SHP77 (cell line): ENCODE measurements at regions not wholly inside any gene's neighbourhood (a gene's known extent, or its start where the extent isn't known, plus 50 kb on each side); places are given as distances from the start of the nearest gene placed in this dataset.
"Not testable (repeated sequence)": the region's sequence is repeated elsewhere in the genome, so short reads cannot be mapped to it uniquely, and the experiment has no call there.

ENCODE experiments used
- DNase-seq, 2 experiments: peaks; one replicate each; lab custom pipeline; 2025; lab: John Stamatoyannopoulos, UW

GRCh38 chr16:21487956-21488355 lies 111.4 kb upstream of the METTL9 start:
- not testable (repeated sequence) for DNase-seq

GRCh38 chr16:21499046-21499445 lies 100.3 kb upstream of the METTL9 start:
- DNase-seq: not testable (repeated sequence)

- DNase-seq: not testable (repeated sequence)
Measured at GRCh38 chr16:21501223-21501868, 98.0 kb upstream of the METTL9 start.

- DNase-seq: peak; percentile 71 to 81
Measured at GRCh38 chr16:21501869-21502667, 97.3 kb upstream of the METTL9 start.

- DNase-seq: not testable (repeated sequence)
Measured at GRCh38 chr16:21503574-21503920, 95.8 kb upstream of the METTL9 start.

DNA sequence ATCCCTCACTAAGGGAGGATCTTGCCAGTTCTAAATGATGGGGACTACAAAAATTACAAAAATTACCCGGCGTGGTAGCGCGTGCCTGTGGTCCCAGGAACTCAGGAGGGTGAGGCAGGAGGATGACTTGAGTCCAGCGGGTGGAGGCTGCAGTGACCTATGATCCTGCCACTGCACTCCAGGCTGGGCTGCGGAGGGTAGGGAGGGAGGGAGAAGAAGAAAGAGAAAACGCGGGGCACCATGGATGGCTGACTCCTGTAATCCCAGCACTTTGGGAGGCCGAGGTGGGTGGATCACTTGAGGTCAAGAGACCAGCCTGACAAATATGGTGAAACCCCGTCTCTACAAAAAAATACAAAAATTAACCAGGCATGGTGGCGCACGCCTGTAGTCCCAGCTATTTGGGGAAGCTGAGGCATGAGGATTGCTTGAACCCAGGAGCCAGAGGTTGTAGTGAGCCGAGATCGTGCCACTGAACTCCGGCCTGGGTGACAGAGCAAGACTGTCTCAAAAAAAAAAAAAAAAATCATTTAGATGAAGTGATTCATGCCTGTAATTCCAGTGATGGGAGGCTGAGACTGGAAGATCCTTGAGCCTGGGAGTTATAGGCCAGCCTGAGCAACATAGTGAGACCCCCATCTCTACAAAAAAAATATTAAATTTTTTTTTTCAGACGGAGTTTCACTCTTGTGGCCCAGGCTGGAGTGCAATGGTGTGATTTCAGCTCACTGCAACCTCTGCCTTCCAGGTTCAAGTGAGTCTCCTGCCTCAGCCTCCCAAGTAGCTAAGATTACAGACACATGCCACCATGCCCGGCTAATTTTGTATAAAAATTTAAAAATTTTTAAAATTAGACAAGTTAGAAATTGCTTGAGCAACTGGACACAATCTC lies 95.2 kb upstream of the METTL9 start:
- not testable (repeated sequence) for DNase-seq

DNA sequence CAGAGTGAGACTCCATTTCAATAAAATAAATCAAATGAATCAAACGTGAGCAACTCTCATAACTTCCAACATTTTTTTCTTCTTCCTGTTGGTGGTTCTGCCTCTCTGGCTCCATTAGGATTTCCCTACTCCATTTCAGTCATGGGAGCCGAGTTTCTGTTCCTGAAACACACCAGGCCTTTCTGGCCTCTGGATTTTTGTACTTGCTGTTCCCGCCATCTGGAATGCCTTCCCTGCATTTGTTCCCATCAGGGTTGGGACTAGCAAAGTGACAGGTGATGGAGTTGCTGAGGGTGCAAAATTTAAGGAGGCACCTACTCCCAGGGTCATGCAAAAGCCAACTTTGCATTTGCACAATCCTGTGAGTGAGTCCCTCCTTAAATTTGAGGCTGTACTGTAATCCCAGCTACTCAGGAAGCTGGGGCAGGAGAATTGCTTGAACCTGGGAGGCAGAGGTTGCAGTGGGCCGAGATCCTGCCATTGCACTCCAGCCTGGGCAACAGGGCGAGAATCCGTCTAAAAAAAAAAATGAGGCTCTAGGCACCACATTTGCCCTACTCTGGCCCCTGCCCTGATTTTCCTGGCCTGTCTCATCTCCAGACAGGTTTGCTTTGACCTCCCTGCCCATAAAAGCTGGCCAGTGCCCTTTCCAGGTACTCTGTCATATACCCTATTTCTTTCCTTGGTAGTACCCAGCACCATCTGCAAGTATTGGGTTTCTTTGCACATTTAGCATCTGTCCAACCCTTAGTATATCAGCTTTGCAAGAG lies 93.4 kb upstream of the METTL9 start:
- DNase-seq: not testable (repeated sequence)

- peak in 1 of 2 experiments; percentile 47 for DNase-seq
Measured at GRCh38 chr16:21506857-21507456, 92.4 kb upstream of the METTL9 start.

GRCh38 chr16:21507631-21508305 lies 91.6 kb upstream of the METTL9 start:
- not testable (repeated sequence) for DNase-seq

- DNase-seq: not testable (repeated sequence)
Measured at GRCh38 chr16:21508661-21509436, 90.5 kb upstream of the METTL9 start.

DNA sequence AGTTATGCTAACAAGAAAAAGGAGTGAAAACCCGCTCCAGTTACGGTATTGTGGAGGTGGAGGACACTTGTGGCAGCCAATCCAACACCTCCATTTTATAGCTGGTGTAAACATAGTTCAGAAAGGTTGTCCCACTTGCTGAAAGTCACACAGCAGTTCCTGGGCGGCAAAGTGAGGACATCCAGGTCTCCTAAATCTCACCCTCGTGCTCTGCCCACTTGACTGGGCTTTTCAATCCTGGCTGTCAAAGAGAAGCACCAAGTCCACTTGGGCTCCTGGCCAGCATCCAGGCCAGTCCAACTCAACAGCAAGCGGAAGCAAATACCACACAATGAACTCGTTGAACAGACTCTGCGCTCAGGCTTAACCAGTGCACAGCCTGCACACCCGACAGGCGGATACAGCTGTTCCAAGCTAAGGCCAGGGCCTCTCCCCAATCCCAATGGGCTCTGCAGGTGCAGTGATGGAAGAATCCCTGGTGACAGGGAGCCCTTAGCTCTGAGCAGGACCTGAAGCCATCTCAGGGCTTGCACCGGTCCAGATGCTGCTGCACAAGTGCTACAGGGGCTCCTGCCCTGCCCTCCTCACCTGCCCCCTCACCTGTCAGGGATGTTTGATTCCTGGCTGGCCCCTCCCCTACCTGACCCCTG lies 89.8 kb upstream of the METTL9 start:
- DNase-seq: peak in 1 of 2 experiments; percentile 32

- not testable (repeated sequence) for DNase-seq
Measured at GRCh38 chr16:21510869-21511255, 88.5 kb upstream of the METTL9 start.

DNA sequence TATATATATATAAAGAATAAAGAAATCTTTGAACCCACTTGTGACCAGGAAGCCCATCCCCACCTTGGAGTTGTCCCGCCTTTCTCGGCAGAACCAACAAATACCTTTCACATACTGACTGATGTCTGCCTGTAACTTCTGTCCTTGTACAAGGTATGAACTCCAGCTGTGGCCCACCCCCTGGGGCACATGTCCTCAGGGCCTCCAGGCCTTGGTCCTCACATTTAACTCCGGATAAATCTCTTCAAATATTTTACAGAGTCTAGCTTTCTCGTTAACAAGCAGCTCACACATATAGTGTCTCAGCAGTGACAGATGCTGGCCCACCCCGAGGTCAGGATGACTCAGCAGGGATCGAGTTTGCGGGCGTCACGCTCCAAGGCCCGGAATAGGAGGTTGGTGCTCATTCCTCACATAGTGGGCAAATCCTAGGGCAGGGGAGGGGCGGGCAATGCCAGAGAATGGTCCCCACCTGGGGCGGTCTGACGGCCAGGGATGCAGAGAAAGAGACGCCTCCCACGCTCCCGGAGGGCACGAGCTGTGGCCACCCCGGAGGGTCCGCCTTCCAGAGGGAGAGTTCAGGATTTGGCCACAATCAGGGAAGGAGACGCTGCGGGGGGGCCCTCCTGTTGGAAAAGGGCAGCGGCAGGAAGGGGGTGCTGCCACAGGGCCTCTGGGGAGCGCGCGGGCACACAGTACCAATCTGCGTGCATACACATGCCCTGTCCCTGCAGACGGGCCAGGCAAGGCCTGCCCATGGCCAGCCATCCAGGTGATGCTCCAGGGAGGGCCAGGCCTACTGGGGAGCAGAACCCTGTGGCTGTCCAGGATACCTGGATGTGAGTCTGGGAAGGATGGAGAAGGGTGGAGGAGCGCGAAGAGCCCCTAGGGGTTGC lies 87.8 kb upstream of the METTL9 start:
- DNase-seq: not testable (repeated sequence)

GRCh38 chr16:21512280-21513192 lies 86.8 kb upstream of the METTL9 start:
- DNase-seq: not testable (repeated sequence)

DNA sequence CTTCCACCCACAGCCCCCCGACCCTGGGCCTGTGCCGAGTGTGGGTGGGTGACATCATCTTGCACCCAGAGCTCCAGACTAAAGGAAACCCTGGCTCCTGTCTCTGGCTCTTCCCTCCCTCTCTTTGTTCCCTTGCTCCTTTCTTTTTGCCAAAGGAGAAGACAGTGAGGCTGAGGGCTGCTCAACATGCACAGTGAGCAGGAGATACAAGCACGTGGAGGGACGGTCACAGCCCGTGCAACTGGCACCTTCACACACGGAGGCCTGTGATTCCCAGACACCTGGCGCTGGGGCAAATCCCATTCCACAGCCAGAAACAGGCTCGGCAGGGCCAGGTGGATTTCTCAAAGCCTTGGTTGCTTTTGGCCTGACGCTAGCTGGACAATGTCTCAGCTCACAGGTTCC lies 86.0 kb upstream of the METTL9 start:
- not testable (repeated sequence) for DNase-seq

- DNase-seq: not testable (repeated sequence)
Measured at GRCh38 chr16:21513812-21514473, 85.4 kb upstream of the METTL9 start.

DNA sequence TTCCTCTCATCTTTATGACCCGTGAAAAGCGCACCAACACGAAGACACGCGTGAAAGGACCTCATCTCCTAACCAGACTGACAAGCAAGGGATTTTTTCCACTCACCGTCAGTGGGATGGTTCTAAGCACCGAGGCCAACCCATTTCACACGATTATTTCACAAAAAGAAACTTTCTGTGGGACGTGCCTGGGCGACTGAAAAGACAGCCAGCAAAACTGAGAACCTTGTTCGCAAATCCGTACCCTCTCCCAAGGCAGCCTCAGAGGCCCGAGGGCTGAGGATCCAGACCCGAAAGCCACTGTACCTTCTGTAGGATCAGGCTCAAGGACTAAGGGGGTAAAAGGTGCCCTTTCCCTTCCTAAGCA lies 84.9 kb upstream of the METTL9 start:
- DNase-seq: not testable (repeated sequence)
